ENCODE measurements at regions not wholly inside any gene's neighbourhood (a gene's known extent, or its start where the extent isn't known, plus 50 kb on each side); places are given as distances from the start of the nearest gene placed in this dataset.

DNA sequence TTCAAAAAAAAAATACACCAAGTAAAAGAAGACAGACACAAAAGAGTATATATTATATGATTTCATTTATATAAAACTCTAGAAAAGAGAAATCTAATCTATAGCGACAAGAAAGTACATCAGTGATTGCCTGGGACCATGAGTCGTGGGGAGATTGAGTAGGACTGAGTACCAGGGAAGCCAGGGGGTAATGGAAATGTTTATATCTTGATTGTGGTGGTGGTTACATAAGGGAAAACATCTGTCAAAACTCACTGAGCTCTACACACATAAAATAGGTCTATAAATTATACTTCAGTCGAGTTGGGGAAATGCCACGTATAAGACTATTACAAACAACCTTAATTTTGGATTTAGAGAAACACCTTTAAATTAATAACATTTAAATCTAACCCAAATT is 117.4 kb downstream of the TRIM29 start:
- Histone ChIP-seq H3K27me3 (no peaks in the 10 kb centered on the region), H3K36me3 (no peaks in the 10 kb centered on the region), H3K4me1 (no peaks in the 10 kb centered on the region), H3K9me3 (no peaks in the 10 kb centered on the region), H3K4me3 (no peak overlapping the region), H3K27ac (no peak overlapping the region)
- TF ChIP-seq POLR2AphosphoS5 (IDR thresholded peaks at IDR 0.05; ENCODE audit: insufficient read depth in 1 of 2, low read depth in 1 of 2) (no peak), POLR2A (IDR thresholded peaks at IDR 0.05) (no peak)
- TF ChIP-seq, protein P1, sequence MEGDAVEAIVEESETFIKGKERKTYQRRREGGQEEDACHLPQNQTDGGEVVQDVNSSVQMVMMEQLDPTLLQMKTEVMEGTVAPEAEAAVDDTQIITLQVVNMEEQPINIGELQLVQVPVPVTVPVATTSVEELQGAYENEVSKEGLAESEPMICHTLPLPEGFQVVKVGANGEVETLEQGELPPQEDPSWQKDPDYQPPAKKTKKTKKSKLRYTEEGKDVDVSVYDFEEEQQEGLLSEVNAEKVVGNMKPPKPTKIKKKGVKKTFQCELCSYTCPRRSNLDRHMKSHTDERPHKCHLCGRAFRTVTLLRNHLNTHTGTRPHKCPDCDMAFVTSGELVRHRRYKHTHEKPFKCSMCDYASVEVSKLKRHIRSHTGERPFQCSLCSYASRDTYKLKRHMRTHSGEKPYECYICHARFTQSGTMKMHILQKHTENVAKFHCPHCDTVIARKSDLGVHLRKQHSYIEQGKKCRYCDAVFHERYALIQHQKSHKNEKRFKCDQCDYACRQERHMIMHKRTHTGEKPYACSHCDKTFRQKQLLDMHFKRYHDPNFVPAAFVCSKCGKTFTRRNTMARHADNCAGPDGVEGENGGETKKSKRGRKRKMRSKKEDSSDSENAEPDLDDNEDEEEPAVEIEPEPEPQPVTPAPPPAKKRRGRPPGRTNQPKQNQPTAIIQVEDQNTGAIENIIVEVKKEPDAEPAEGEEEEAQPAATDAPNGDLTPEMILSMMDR (IDR thresholded peaks at IDR 0.05): no peak
- DNase-seq (ENCODE audit: extremely low spot score in 2 of 2): no peak
- intact Hi-C loops (cut with DNase I): no loop called here

DNA sequence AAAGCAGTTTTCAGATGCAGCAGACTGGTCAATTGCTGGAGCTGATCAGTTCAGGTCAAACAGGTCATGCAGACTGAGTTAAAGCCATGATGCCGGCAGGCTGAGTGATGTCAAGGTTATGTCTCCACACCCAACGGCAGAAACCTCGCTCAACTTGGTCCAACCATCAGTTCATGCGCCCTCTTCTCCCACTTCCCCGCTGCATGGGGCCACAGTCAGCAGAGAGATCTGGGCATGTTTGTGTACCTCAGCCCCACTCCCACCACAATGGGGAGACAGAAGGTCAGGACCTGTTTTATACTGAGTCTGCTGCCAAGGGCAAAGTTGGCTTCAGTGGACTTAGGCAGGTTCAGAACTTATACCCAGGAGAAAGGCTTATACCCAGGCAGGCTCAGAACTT is 118.7 kb downstream of the TRIM29 start:
- no peak for TF ChIP-seq POLR2AphosphoS5 (IDR thresholded peaks at IDR 0.05; ENCODE audit: insufficient read depth in 1 of 2, low read depth in 1 of 2)
- TF ChIP-seq POLR2A (IDR thresholded peaks at IDR 0.05): no peak
- TF ChIP-seq, protein P1 (IDR thresholded peaks at IDR 0.05): no peak
- H3K27me3 ChIP-seq: no peaks in the 10 kb centered on the region
- H3K4me3 ChIP-seq: no peak overlapping the region
- H3K27ac ChIP-seq: no peak overlapping the region
- H3K4me1 ChIP-seq: no peaks in the 10 kb centered on the region
- no peaks in the 10 kb centered on the region for H3K36me3 ChIP-seq
- no peaks in the 10 kb centered on the region for H3K9me3 ChIP-seq
- DNase-seq (ENCODE audit: extremely low spot score in 2 of 2): no peak
- intact Hi-C loops (cut with DNase I): no loop called here

DNA sequence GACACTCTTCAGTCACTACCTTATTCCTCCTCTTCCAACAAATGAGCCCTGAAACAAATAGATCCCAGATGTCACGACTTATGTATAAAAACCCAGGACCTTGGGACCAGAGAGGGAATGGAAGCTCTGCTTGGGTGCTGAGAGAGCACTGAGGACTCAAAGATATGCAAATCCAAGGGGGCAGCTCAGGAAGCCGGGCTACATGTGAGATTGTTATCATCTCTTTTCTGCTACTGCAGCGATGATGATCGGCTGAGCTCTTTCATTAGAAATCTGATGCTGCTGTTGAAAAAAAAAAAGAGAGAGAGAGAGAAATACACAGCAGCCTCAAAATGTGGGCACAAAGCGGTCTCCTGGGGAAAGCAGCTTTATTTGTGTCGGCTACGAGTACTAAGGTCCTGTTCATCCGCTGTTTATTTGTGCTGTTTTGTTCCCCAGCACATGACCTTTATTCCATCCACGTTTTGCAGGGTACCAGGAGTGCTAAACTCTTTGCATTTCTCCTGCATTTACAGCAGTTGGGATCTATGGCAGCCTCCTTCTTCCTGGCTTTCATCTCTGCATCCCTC is 120.2 kb downstream of the TRIM29 start:
- peaks cover 3% of the 10 kb centered on the region for H3K4me1 ChIP-seq
- H3K36me3 ChIP-seq: no peaks in the 10 kb centered on the region
- H3K27me3 ChIP-seq: no peaks in the 10 kb centered on the region
- TF ChIP-seq, protein P1 (IDR thresholded peaks at IDR 0.05): no peak
- TF ChIP-seq POLR2AphosphoS5 (IDR thresholded peaks at IDR 0.05; ENCODE audit: insufficient read depth in 1 of 2, low read depth in 1 of 2) (no peak), POLR2A (IDR thresholded peaks at IDR 0.05) (no peak)
- no peak overlapping the region for H3K4me3 ChIP-seq
- no peak overlapping the region for H3K27ac ChIP-seq
- intact Hi-C loops (cut with DNase I): no loop called here
- no peak for DNase-seq (ENCODE audit: extremely low spot score in 2 of 2)
- no peaks in the 10 kb centered on the region for H3K9me3 ChIP-seq

DNA sequence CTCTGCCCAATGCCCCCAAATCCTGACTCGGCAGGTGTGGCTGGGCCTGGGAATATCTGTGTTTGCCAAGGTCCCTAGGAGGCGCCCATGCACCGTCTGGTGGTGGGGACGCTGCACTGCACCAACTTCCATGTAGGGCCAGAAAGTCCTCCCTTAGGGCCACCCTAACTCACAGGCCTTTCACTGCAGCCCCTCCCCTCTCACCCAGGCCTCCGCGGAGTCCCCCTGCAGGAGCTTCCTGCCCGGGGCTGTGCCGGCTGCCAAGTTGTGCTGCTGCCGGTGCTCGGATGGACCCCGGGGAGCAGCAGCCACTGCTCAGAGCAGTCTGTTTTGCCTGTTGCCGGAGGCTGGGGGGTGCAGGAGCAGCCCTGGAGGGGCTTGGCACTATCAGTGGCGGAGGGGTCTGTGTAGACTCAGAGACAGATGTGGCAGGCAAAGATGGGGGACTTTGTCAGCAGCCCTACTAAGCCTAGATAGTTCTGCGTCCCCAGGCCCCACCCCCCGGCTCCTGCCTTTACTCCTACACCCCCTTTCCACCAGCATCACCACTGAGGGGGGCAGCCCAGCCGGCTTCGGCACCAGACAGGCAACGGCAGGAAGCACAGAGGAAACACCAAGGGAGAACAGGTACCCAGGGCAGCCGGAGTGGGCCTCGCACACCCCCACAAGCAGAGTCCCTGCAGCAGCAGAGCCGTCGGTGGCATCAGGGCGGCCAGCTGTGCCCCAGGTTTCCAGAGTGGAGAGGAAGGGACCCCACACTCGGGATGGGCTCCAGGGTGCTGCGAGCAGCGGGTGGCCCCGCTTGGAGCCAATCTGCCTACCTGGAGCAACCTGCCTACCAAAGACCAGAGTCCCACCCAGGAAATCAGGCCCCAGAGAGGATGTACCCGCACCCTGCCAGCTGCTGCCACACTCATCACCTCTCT is 124.3 kb downstream of the TRIM29 start:
- Histone ChIP-seq H3K9me3 (no peaks in the 10 kb centered on the region), H3K4me3 (no peak overlapping the region), H3K4me1 (peaks cover 3% of the 10 kb centered on the region), H3K36me3 (no peaks in the 10 kb centered on the region), H3K27me3 (no peaks in the 10 kb centered on the region), H3K27ac (no peak overlapping the region)
- intact Hi-C loops (cut with DNase I): no loop called here
- no peak for DNase-seq (ENCODE audit: extremely low spot score in 2 of 2)
- TF ChIP-seq POLR2AphosphoS5 (IDR thresholded peaks at IDR 0.05; ENCODE audit: insufficient read depth in 1 of 2, low read depth in 1 of 2) (no peak), POLR2A (IDR thresholded peaks at IDR 0.05) (no peak)
- TF ChIP-seq, protein P1 (IDR thresholded peaks at IDR 0.05): peak in 2 of 3 experiments; percentile 28 to 37

DNA sequence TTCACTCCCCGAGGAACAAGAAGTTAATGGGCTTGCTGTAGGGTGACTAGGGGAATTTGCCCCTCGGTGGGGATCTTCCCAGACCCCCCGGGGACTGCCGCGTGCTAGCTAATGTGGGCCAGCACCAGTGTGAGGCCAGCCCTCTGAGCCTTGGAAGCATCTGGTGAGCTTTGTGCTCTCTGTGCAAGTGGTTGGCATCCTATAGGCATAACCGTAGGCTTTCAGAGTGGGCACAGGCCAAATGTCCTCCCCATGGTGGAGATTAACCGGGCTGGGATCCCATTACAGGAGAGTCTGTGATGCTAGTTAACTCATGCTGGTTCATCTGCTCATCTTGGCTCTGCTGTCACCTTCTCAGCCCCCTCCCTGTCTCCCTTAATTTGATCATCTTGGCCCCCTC is 125.7 kb downstream of the TRIM29 start:
- no peaks in the 10 kb centered on the region for H3K27me3 ChIP-seq
- intact Hi-C loops (cut with DNase I): no loop called here

More for the DNA sequence above, 125.7 kb downstream of the TRIM29 start:
- Histone ChIP-seq H3K4me3 (no peak overlapping the region), H3K4me1 (peaks cover 3% of the 10 kb centered on the region), H3K36me3 (no peaks in the 10 kb centered on the region), H3K9me3 (no peaks in the 10 kb centered on the region), H3K27ac (no peak overlapping the region)
- no peak for TF ChIP-seq POLR2AphosphoS5 (IDR thresholded peaks at IDR 0.05; ENCODE audit: insufficient read depth in 1 of 2, low read depth in 1 of 2)
- no peak for TF ChIP-seq POLR2A (IDR thresholded peaks at IDR 0.05)
- TF ChIP-seq, protein P1 (IDR thresholded peaks at IDR 0.05): no peak
- no peak for DNase-seq (ENCODE audit: extremely low spot score in 2 of 2)
